Transverse colon (tissue), 4 donors: ENCODE measurements at regions not wholly inside any gene's neighbourhood (a gene's known extent, or its start where the extent isn't known, plus 50 kb on each side); places are given as distances from the start of the nearest gene placed in this dataset.

Experiments
- DNase-seq: peaks from one replicate; pipeline ENCODE4 v3.0.0-alpha.2; 2019
- H3K27ac ChIP-seq, 4 donors: fragments of 200-600 bp; sonication (generic); 2 replicates each; pipeline ENCODE4 v1.5.1; 2016 to 2018; ENCODE audit warnings: inconsistent platforms in 4 of 4
- H3K27me3 ChIP-seq: fragments of 200-600 bp; sonication (generic); 2 replicates; pipeline ENCODE4 v1.5.1; 2017; ENCODE audit warnings: inconsistent platforms
- H3K36me3 ChIP-seq, 4 donors: fragments of 200-600 bp; sonication (generic); 2 replicates each; pipeline ENCODE4 v1.5.1; 2017 to 2019; ENCODE audit warnings: inconsistent platforms in 4 of 4
- H3K4me1 ChIP-seq, 4 donors: fragments of 200-600 bp; sonication (generic); 2 replicates each; pipeline ENCODE4 v1.5.1; 2017 to 2020; ENCODE audit warnings: inconsistent platforms in 4 of 4
- H3K4me3 ChIP-seq, 4 donors: fragments of 200-600 bp; sonication (generic); 1 replicate in 1 of 4; 2 replicates in 3 of 4; pipeline versions ENCODE4 v1.5.1 to v1.6.1; 2017 to 2019; ENCODE audit warnings: inconsistent platforms in 4 of 4
- H3K9me3 ChIP-seq, 2 donors: fragments of 200-600 bp; sonication (generic); 2 replicates each; pipeline ENCODE4 v1.5.1; 2017 to 2019; ENCODE audit warnings: inconsistent platforms in 2 of 2
- CTCF ChIP-seq, 5 experiments: fragments of 200-600 bp in 3 of 5; fragments of 450-650 bp in 2 of 5; sonication (generic) in 3 of 5; IDR thresholded peaks; 1 replicate in 2 of 5; 2 replicates in 3 of 5; pipeline ENCODE4 v1.5.1; 2016 to 2017; ENCODE audit warnings: antibody characterized with exemption in 5 of 5, inconsistent platforms in 3 of 5, mild to moderate bottlenecking in 2 of 5, moderate library complexity in 1 of 5
- EP300 ChIP-seq: sonication (generic); formaldehyde crosslinking; IDR thresholded peaks from one replicate; pipeline ENCODE4 v1.6.1; 2017; ENCODE audit warnings: antibody characterized with exemption, low read depth
- POLR2A ChIP-seq: fragments of 450-650 bp; IDR thresholded peaks from one replicate; pipeline ENCODE4 v1.6.1; 2016; ENCODE audit warnings: antibody characterized with exemption, mild to moderate bottlenecking, moderate library complexity
- POLR2AphosphoS5 ChIP-seq, 3 donors: sonication (generic); formaldehyde crosslinking; IDR thresholded peaks; one replicate each; pipeline ENCODE4 v1.6.1; 2016; ENCODE audit warnings: antibody characterized with exemption in 3 of 3
- WGBS, 2 donors: methylation state at CpG; one replicate each; pipeline ENCODE4 v1.1.5; 2018; ENCODE audit warnings: low coverage in 1 of 2; 5-methylcytosine and 5-hydroxymethylcytosine counted together
- in situ Hi-C, 4 donors: fragments of 200-750 bp; cut with MboI; loops; one replicate each; pipeline versions ENCODE4 v1.15.0 to v1.15.1; 2017; ENCODE audit warnings: low sequenced_read_pairs in 3 of 4, low pct_ligation_motif_present in 1 of 4, low pct_unique_long_range_greater_than_20kb in 1 of 4
- intact Hi-C: fragments of 100-400 bp; cut with DNase I; formaldehyde crosslinking; loops from one replicate; pipeline ENCODE4 v1.15.1; 2023; ENCODE audit warnings: low total_unique reads

DNA sequence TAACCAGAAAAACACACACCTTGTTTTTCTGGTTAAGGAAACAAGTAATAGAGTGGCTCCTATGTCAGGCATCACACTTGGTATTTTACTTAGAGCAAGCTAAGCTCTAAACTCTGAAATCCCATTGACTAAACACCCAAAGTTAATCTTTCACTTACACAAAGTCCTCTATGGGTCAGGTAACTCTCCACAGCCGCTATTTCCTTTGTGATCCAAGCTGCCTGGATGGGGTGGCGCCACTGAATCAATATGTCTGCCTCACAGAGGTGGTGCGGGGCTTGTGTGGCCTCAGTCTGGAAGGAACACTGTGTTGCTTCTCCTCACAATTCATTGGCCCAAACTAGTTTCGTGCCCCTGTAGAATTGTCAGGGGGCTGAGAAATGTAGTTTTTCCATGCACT is 160.0 kb upstream of the E2F7 start:
- in situ Hi-C loops: no loop called here
- no peaks in the 10 kb centered on the region for H3K4me1 ChIP-seq
- TF ChIP-seq CTCF (IDR thresholded peaks at IDR 0.05) (no peak), POLR2A (no peak), EP300 (no peak), POLR2AphosphoS5 (IDR thresholded peaks at IDR 0.05) (no peak)
- H3K4me3 ChIP-seq: no peak overlapping the region
- H3K27me3 ChIP-seq: no peaks in the 10 kb centered on the region
- H3K9me3 ChIP-seq: no peaks in the 10 kb centered on the region
- DNase-seq: no peak
- intact Hi-C loops: no loop called here
- WGBS, 2 donors: 76 to 94% methylated on average over 3 to 4 of the region's 4 CpGs
- no peak overlapping the region for H3K27ac ChIP-seq
- H3K36me3 ChIP-seq: no peaks in the 10 kb centered on the region

GRCh38 chr12:77224346-77224745 is 159.0 kb upstream of the E2F7 start:
- no peak overlapping the region for H3K27ac ChIP-seq
- H3K4me3 ChIP-seq: no peak overlapping the region
- H3K9me3 ChIP-seq: no peaks in the 10 kb centered on the region
- no peak for TF ChIP-seq EP300
- no peak for TF ChIP-seq POLR2AphosphoS5 (IDR thresholded peaks at IDR 0.05)
- no peak for TF ChIP-seq CTCF (IDR thresholded peaks at IDR 0.05)
- TF ChIP-seq POLR2A: no peak
- H3K36me3 ChIP-seq: no peaks in the 10 kb centered on the region
- DNase-seq: no peak
- H3K27me3 ChIP-seq: no peaks in the 10 kb centered on the region
- 71 to 73% methylated on average over 2 of the region's 2 CpGs for WGBS, 2 donors
- H3K4me1 ChIP-seq: no peaks in the 10 kb centered on the region
- in situ Hi-C loops: no loop called here
- intact Hi-C loops: no loop called here

- WGBS, 2 donors: 89 to 93% methylated on average over 2 of the region's 2 CpGs
- Histone ChIP-seq H3K27me3 (no peaks in the 10 kb centered on the region), H3K9me3 (no peaks in the 10 kb centered on the region), H3K4me3 (no peak overlapping the region), H3K4me1 (no peaks in the 10 kb centered on the region), H3K36me3 (no peaks in the 10 kb centered on the region), H3K27ac (no peak overlapping the region)
- in situ Hi-C loops (no loop called here), intact Hi-C loops (no loop called here)
- DNase-seq: no peak
- TF ChIP-seq EP300 (no peak), POLR2A (no peak), CTCF (IDR thresholded peaks at IDR 0.05) (no peak), POLR2AphosphoS5 (IDR thresholded peaks at IDR 0.05) (no peak)
Observed at GRCh38 chr12:77222336-77222735, 157.0 kb upstream of the E2F7 start.

- intact Hi-C loops (no loop called here), in situ Hi-C loops (no loop called here)
- H3K36me3 ChIP-seq: no peaks in the 10 kb centered on the region
- no peaks in the 10 kb centered on the region for H3K4me1 ChIP-seq
- TF ChIP-seq CTCF (IDR thresholded peaks at IDR 0.05): no peak
- TF ChIP-seq EP300: no peak
- no peak for TF ChIP-seq POLR2A
- no peak for TF ChIP-seq POLR2AphosphoS5 (IDR thresholded peaks at IDR 0.05)
- no peak for DNase-seq
- no peak overlapping the region for H3K4me3 ChIP-seq
- no peaks in the 10 kb centered on the region for H3K27me3 ChIP-seq
- WGBS, 2 donors: 61 to 62% methylated on average over 1 of the region's 1 CpG
- H3K9me3 ChIP-seq: no peaks in the 10 kb centered on the region
- no peak overlapping the region for H3K27ac ChIP-seq
Observed at GRCh38 chr12:77220586-77220985, 155.2 kb upstream of the E2F7 start.
